22Rv1 (cell line): ENCODE measurements at regions not wholly inside any gene's neighbourhood (a gene's known extent, or its start where the extent isn't known, plus 50 kb on each side); places are given as distances from the start of the nearest gene placed in this dataset.
"Not testable (repeated sequence)": the region's sequence is repeated elsewhere in the genome, so short reads cannot be mapped to it uniquely, and the experiment has no call there.

ENCODE experiments used
- ZFX ChIP-seq: fragments of 450-650 bp; IDR thresholded peaks from 2 replicates; pipeline ENCODE4 v1.6.1; 2017; ENCODE audit warnings: antibody characterized with exemption, borderline replicate concordance
- TF ChIP-seq, protein P1 (sequence below): fragments of 450-650 bp; IDR thresholded peaks from 2 replicates; pipeline ENCODE4 v1.5.1; 2017; ENCODE audit warnings: mild to moderate bottlenecking

DNA sequence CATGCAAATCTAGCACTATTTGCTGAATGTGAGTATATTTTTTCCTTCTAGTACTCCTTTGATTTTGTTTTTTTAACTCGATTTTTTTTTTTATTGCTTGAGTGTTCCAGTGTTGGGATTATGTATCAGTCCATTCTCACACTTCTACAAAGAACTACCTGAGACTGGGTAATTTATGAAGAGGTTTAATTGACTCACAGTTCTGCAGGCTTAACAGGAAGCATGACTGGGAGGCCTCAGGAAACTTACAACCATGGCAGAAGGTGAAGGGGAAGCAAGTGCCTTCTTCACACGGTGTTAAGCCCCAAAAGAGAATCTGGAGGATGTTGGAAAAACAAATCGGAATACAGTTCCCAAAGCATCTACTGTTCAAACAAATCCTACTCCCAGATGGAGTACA, 69.1 kb downstream of the ZNF518B start:
- TF ChIP-seq, protein P1, sequence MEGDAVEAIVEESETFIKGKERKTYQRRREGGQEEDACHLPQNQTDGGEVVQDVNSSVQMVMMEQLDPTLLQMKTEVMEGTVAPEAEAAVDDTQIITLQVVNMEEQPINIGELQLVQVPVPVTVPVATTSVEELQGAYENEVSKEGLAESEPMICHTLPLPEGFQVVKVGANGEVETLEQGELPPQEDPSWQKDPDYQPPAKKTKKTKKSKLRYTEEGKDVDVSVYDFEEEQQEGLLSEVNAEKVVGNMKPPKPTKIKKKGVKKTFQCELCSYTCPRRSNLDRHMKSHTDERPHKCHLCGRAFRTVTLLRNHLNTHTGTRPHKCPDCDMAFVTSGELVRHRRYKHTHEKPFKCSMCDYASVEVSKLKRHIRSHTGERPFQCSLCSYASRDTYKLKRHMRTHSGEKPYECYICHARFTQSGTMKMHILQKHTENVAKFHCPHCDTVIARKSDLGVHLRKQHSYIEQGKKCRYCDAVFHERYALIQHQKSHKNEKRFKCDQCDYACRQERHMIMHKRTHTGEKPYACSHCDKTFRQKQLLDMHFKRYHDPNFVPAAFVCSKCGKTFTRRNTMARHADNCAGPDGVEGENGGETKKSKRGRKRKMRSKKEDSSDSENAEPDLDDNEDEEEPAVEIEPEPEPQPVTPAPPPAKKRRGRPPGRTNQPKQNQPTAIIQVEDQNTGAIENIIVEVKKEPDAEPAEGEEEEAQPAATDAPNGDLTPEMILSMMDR = not testable (repeated sequence)
- not testable (repeated sequence) for TF ChIP-seq ZFX
